ENCODE measurements at regions not wholly inside any gene's neighbourhood (a gene's known extent, or its start where the extent isn't known, plus 50 kb on each side); places are given as distances from the start of the nearest gene placed in this dataset.

- TF ChIP-seq CSRNP3 (CRISPR knock-in tag; IDR thresholded peaks at IDR 0.05) (no peak), RARB (CRISPR knock-in tag; IDR thresholded peaks at IDR 0.05) (no peak), BACH2 (CRISPR knock-in tag; IDR thresholded peaks at IDR 0.05; ENCODE audit: borderline replicate concordance) (no peak), PATZ1 (CRISPR knock-in tag; IDR thresholded peaks at IDR 0.05; ENCODE audit: borderline replicate concordance) (no peak), CREB5 (CRISPR knock-in tag; IDR thresholded peaks at IDR 0.05; ENCODE audit: low read depth) (no peak), ZFP30 (CRISPR knock-in tag; IDR thresholded peaks at IDR 0.05) (no peak), POU6F1 (CRISPR knock-in tag; IDR thresholded peaks at IDR 0.05; ENCODE audit: borderline replicate concordance, low read depth) (no peak)
These were observed 387.0 kb upstream of the DMAC1 start for GRCh38 chr9:8186560-8186959.

All from SK-N-SH treated with all-trans-retinoic acid at 6 μM for 48 hours (cell line).